ENCODE measurements at regions not wholly inside any gene's neighbourhood (a gene's known extent, or its start where the extent isn't known, plus 50 kb on each side); places are given as distances from the start of the nearest gene placed in this dataset.

DNA sequence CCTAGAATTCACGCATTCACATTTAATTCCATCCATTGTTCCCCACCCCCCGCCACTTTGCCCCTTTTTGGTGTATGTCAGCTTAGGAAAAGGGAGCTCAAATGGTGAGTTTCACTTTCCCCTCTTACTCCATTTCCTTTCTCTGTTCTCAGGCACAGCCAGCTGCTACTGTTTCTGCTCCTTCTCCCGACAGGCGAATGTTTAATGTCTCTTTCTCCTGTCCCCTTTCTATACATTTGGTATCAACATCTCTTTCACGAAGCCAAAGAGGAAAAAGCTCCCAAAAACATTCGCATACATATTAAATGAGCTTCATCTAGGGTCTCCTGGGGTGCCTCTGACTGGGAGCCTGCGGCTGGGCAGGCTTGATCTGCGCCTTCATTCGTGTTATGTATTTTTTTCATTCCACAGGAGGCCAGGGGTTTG, 124.2 kb upstream of the SATB2 start:
- Histone ChIP-seq H3K27ac (no peak overlapping the region), H3K4me3 (peak overlapping the region in 3 of 4 donors; percentile 23 to 52 (median 34)), H3K36me3 (no peaks in the 10 kb centered on the region), H3K4me1 (peaks cover 0 to 6% (median 0%) of the 10 kb centered on the region in 3 donors), H3K9me3 (no peaks in the 10 kb centered on the region), H3K27me3 (no peaks in the 10 kb centered on the region)
- intact Hi-C loops (cut with DNase I): no loop called here
- TF ChIP-seq CTCF (IDR thresholded peaks at IDR 0.05): no peak
- TF ChIP-seq POLR2A (IDR thresholded peaks at IDR 0.05): no peak
- WGBS, 2 donors: 22 to 28% methylated on average over 9 of the region's 9 CpGs
- DNase-seq: no peak

GRCh38 chr2:199581408-199581807, 123.7 kb upstream of the SATB2 start:
- no peaks in the 10 kb centered on the region for H3K36me3 ChIP-seq
- no peak for DNase-seq
- WGBS, 2 donors: 42 to 58% methylated on average over 4 of the region's 4 CpGs
- peak overlapping the region in 3 of 4 donors; percentile 23 to 52 (median 34) for H3K4me3 ChIP-seq
- no peaks in the 10 kb centered on the region for H3K9me3 ChIP-seq
- H3K27ac ChIP-seq: no peak overlapping the region
- H3K4me1 ChIP-seq: peaks cover 0 to 6% (median 0%) of the 10 kb centered on the region in 3 donors
- intact Hi-C loops (cut with DNase I): no loop called here
- TF ChIP-seq POLR2A (IDR thresholded peaks at IDR 0.05) (no peak), CTCF (IDR thresholded peaks at IDR 0.05) (no peak)
- H3K27me3 ChIP-seq: no peaks in the 10 kb centered on the region

DNA sequence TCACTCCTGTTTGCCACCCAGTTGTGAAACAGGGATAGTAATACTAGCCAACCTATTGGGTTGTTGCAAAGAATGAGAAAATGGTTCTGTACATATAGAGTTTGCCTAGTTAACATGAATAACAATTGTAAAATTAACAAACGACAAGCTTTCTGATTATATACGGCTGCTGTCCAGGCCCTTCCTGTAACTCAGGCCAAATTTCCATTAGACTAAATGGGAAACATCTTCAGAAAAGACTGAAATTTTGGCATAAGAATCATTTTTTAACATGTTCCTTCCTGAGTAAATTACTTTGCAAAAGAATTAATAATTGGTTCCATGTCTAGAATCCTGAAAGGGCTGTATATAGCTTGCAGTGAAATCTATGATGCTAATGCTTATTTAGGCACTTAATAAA, 117.7 kb upstream of the SATB2 start:
- H3K27me3 ChIP-seq: no peaks in the 10 kb centered on the region
- H3K36me3 ChIP-seq: no peaks in the 10 kb centered on the region
- TF ChIP-seq CTCF (IDR thresholded peaks at IDR 0.05) (no peak), POLR2A (IDR thresholded peaks at IDR 0.05) (no peak)
- H3K27ac ChIP-seq: no peak overlapping the region
- H3K9me3 ChIP-seq: no peaks in the 10 kb centered on the region
- no peak for DNase-seq
- H3K4me3 ChIP-seq: no peak overlapping the region
- 35 to 49% methylated on average over 2 of the region's 2 CpGs for WGBS, 2 donors
- no peaks in the 10 kb centered on the region for H3K4me1 ChIP-seq
- intact Hi-C loops (cut with DNase I): no loop called here

DNA sequence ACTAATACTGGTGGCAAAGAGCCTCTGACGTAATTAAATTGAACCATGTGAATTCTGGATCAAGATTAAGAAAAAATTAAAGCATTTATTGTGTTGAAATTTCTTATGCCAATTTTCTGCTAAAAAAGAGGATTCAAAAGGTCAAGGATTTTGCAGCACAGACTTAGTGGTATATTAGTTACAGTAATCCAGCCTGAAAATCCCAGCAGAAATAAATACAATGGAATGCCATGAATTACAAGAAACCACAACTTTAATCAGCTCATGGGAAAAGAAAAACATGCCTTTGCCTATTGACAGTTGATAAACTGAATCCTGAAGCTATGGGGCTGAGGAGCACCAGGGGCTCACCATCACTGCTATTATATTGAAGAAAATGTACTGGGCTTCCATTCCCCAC, 114.8 kb upstream of the SATB2 start:
- H3K36me3 ChIP-seq: no peaks in the 10 kb centered on the region
- no peak for DNase-seq
- no peak overlapping the region for H3K4me3 ChIP-seq
- no peak overlapping the region for H3K27ac ChIP-seq
- H3K9me3 ChIP-seq: no peaks in the 10 kb centered on the region
- H3K4me1 ChIP-seq: no peaks in the 10 kb centered on the region
- no peaks in the 10 kb centered on the region for H3K27me3 ChIP-seq
- no peak for TF ChIP-seq CTCF (IDR thresholded peaks at IDR 0.05)
- TF ChIP-seq POLR2A (IDR thresholded peaks at IDR 0.05): no peak
- intact Hi-C loops (cut with DNase I): no loop called here
- 44 to 56% methylated on average over 1 of the region's 1 CpG for WGBS, 2 donors

- no peaks in the 10 kb centered on the region for H3K36me3 ChIP-seq
- H3K4me3 ChIP-seq: no peak overlapping the region
- no peaks in the 10 kb centered on the region for H3K9me3 ChIP-seq
- no peak for TF ChIP-seq CTCF (IDR thresholded peaks at IDR 0.05)
- no peak for TF ChIP-seq POLR2A (IDR thresholded peaks at IDR 0.05)
- 63% methylated on average over 2 of the region's 2 CpGs for WGBS, 2 donors
- H3K27me3 ChIP-seq: no peaks in the 10 kb centered on the region
- H3K27ac ChIP-seq: no peak overlapping the region
- DNase-seq: no peak
- intact Hi-C loops (cut with DNase I): no loop called here
- no peaks in the 10 kb centered on the region for H3K4me1 ChIP-seq
Observed at GRCh38 chr2:199570934-199571333, 113.2 kb upstream of the SATB2 start.

Measured in esophagus squamous epithelium (tissue), 5 donors.